HG02588 (cell line): ENCODE measurements at regions not wholly inside any gene's neighbourhood (a gene's known extent, or its start where the extent isn't known, plus 50 kb on each side); places are given as distances from the start of the nearest gene placed in this dataset.

Experiments
- ATAC-seq: cut with Tn5 transposase; IDR thresholded peaks from one replicate; pipeline ENCODE4 v1.9.1; 2021; ENCODE audit warnings: mild to moderate bottlenecking, moderate library complexity; ENCODE audit not compliant: unreplicated experiment

DNA sequence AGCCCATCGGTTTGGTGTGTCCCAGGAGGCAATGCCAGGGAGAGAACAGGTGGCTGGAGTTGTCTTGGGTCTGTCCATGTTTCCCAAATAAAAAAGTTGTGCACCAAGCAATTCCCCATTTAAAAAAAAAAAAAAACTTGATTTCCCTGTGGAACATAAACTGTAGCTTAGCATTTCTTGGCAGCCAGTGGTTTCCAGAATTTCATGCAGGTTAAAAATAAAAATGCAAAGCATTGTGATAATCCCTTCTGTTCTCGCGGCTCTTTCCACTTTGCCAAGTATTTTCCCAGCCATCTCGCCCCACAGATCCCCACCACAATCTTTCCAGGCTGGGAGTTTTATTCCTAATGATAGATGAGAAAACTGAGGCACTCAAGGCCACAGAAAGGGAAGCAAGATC lies 51.4 kb upstream of the MSX1 start:
- no peak for ATAC-seq

DNA sequence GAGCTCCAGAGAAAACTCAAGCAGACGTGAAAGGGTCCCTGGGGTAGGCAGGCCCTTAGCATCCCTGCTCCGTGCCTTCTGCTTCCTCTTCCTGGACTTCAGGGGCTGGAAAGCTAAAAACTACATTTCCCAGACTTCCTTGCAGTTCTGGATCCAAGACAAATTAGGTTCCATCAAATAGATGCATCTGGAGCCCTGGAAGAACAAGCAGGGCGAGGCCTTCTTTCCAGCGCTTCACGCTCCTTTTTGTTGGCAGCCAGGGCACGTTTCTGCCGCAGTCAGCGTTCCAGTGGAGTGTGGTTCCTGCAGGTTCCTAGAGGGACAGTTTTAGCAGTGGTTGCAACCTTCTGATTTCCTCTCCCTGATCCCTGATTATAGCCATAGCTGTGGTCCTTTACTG lies 53.6 kb upstream of the MSX1 start:
- no peak for ATAC-seq

DNA sequence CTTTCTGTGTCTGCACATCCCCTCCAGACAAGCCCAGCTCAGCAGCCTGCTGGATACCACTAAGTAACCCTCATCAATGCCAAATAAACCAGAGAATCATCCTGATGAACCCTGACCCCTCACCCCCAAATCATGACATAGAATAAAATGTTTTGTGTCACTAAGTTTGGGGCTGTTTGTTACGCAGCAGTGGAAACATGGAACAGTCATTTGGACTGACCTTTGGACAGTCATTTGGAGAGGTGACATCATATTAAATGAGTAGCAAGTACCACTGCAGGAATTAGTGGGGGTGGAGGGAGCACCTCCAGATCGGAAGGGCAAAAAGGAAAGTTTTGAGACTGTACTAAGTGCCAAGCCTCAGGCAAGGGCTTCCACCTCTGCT lies 55.6 kb upstream of the MSX1 start:
- no peak for ATAC-seq

DNA sequence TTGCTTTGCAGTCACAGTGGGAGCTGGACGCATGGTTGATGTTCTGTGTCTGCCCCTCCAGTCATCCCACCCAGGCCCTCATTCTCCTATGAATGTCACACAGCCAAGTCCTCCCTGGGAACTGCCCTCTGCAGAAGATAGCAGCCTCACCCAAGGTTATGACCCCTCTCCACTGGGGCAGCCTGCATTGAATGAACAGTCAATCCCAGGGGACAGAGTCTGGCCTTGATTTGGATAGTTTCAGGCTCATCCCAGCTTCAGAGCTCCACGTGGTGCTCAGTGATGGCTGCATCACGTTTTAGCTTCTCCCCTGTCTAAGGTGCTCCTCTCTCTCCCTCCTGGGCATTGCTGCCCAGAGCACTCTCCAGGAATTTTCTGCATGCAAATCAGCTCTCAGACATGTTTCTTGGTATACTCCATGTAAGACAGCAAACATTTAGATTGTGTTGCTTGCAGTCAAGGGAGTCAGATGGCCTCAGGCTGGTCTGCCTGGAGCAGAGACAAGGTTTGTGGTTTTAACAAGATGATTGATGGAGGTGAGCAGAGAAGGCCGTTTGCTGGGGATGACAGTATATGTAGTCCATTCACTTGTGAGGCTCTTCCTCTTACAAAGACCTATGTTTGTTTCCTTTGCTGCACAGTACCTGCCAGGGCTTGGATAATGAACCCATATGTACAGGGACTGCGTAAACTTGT lies 56.1 kb upstream of the MSX1 start:
- ATAC-seq, result no peak

DNA sequence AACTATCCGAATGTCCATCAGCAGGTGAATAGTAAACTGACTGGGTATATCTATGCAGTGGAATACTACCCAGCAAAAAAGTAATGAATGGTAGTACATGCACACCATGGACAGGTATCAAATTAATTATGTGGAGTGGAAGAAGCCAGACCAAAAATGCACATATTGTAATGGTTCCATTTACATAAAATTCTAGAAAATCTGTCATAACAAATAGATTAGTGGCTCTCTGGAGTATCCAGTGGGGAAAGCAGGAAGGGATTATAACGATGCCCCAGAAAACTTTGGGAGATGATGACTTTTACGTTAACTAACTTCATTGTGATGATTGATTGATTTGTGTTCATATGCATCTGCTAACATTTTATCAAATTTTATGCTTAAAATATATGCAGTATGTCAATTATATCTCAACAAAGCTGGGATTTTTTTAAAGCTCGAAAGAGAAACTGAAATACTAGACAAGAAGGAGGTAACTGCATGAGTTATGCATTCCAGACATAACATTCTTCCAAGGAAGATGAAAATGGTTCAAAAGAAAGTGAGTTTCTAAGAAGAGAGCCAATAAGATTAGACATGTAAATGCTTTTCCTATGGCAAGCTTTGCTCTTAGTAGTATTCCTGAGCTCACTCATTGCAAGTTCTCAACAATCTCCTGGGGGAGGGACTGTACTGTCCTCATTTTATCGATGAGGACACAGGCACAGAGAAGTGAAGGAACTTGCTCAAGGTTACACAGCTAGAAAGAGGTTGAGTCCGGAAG lies 58.6 kb upstream of the MSX1 start:
- no peak for ATAC-seq

DNA sequence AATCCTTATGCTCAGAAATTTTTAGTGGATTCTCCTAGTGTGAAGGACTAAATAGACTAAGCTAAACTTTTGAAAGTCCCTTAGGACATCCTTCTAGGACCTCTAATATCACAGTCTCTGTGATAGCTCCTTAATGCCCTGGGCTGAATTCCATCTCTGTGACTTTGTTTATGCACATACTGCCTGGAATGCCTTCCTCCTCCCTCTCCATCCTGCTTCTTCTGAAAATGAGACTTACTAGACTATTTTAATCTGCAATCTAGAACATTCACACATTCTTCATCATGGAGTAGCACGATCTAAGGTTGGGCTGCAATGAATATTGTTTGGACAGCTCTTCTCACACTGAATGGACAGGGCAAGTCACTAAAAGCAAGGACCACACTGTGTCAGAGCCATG lies 65.0 kb upstream of the MSX1 start:
- ATAC-seq, result no peak

DNA sequence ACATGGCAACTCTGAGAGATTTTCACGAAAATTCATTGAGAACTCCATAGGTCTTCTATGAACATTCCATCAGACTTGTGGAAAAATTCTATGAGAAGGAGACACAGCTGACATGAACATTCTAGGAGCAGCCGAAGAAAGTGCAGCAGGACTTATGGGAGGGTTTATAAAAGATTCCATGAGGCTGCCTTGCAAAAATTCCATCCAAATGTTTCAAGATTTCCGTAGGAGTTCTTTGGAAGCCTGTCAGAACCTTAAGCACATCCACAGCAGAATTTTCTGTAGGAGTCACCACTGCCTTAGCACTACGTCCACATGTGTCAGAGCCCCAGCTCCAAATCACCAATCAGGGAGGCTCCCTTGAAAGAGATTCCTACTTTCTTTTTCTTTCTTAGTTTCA lies 67.0 kb upstream of the MSX1 start:
- ATAC-seq, result no peak

DNA sequence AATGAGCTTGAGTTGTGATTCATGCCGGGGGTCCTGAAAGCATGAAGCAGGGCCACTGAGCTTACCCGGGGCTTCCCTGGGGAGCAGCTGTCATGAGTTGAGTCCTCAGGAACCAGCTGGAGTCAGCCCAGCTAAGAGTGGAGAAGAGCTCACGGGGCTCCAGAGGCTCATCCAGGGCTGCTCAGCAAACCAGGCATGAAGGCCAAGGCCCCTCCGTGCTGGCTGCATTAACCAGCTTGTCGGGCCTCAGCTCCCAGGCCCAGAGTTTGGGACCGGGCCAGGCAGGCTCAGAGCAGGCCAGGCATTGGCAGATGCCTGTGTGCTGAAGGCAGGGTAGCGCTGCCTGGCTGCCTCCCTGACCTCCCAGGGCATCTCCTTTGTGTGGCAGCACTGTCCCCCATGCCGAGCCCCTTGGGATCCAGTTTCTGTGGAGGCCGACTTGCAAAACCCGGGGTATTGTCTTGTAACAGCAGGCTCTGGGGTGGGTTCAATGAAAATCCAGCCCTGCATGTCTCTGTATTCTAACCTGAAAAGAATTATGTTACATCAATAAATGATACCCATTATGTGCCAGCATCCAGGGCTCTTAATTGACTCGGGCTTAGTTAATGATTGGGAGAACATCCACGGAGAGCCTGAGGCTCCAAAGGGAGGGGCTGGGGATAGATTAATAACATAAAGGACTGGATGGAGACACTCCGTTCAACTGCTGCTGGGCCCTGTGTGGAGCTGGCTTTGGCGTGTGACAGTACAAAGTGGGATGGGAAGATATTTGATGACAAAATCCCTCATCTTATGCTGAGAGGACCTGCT lies 68.0 kb upstream of the MSX1 start:
- ATAC-seq, result no peak

DNA sequence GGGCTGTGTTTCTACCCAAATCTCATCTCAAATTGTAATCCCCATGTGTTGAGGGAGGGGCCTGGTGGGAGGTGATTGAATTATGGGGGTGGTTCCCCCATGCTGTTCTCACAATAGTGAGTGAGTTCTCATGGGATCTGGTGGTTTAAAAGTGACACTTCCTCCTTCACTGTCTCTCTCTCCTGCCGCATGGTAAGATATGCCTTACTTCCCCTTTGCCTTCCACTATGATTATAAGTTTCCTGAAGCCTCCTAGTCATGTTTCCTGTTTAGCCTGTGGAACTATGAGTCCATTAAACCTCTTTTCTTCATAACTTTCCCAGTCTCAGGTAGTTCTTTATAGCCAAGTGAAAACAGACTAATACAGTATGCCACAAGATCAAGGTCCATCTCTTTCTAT lies 70.0 kb upstream of the MSX1 start:
- ATAC-seq, result no peak

DNA sequence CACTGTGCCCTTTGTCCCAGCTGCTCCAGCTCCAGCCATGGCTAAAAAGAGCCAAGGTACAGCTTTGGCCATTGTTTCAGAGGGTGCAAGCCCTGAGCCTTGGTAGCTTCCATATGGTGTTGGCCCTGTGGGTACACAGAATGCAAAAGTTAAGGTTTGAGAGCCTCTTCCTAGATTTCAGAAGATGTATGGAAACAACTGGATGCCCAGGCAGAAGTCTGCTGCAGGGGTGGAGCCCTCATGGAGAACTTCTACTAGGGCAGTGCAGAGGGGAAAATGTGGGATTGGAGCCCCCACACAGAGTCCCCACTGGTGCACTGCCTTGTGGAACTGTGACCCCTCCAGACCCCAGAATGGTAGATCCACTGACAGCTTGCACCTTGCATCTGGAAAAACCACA lies 70.9 kb upstream of the MSX1 start:
- ATAC-seq, result no peak

DNA sequence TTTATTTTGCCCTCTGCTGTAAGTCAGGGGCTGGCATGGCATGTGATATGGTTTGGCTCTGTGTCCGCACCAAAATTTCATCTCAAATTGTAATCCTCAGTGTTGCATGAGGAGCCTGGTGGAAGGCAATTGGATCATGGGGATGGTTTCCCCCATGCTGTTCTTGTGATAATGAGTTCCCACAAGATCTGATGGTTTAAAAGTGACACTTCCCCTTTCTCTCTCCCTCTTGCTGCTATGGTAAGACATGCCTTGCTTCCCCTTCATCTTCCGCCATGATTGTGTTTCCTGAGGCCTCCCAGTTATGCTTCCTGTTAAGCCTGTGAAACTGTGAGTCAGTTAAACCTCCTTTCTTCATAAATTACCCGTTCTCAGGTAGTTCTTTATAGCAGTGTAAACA lies 72.0 kb upstream of the MSX1 start:
- no peak for ATAC-seq

DNA sequence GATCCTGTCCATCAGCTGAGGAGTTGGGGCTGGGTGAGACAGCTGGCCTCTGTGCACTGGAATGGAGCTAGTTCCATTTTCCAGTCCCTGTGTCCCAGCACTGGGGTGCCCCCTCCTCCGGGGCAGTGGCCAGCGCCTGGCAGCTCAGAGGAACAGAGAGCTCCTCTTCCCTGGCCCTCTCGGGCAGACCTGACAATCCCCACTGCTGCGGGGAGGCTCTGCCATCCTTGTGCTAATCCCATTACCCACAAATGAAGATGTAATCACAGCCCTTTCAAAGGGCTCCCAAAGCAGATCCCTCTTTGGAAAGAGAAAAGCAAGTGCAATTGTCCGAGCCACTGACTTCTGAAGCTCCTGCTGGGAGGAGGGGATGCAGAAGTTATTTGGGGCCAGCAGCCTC lies 75.1 kb upstream of the MSX1 start:
- no peak for ATAC-seq

DNA sequence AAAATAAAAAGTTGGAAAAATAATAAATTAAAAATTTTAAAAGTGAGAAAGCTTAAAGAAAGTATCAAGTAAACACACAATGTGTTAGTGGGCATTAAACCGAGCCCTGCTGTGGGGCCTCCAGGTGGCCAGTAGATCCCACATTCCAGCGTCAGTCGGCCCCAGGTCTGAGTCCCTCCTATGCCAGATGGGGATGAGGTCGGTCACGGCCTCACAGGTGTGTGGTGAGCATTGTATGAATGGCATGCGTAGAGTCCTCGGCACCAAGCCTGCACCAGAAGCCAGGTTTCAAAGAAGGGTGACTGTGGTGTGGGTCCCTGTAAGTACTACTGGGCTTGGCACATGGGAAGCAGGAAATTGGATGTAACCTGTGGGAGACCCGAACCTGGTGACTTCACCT lies 75.6 kb upstream of the MSX1 start:
- ATAC-seq, result no peak

DNA sequence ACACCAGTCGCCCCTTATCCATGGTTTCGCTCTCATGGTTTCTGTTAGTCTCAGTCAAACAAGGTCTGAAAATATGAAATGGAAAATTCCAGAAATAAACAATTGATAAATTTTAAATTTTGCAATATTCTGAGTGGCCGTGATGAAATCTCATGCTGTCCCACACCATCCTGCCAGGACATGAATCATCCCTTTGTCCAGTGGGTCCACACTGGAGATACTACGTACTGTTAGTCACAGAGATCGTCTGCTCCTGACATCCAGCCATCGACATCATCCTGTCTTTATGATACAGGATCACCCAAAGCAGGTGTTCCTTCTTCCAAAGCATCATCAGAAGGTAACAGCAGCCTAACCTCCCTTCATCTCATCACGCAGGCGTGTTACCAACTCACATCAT lies 76.5 kb upstream of the MSX1 start:
- ATAC-seq, result no peak

DNA sequence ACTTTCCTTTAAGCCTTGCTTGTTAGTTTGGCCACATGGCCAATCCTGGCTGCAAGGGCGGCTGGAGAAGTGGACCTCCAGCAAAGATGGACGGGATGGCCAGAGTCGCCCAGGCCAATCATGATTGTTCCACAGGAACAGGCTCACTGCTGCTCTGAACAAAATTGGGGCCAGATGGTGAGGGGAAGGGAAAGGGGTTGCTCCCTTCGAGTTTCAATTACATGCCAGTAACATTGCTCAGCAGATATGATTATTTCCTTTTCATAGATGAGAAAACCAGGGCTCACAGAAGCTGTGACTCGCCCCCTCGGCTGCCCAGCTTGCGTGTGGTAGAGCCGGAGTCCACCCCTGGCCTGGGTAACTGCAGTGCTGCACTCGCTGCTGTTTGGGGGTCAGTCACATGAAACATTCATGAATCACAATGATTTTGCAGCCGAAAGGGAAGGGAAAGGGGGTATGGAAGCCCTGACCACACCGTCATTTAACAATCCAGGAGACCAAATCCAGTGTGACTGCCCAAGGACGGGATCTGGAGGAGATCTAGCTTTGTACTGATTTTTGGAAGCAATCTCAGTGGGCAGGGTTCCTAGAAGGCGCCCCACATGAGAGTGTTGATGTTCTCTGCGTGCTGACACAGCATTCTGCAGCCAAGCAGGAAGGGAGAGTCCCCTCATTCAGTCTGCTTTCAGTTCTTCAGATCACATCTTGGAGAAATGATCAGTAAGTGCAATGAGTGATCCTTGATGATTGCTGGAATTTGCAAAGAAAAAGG lies 77.3 kb upstream of the MSX1 start:
- no peak for ATAC-seq

DNA sequence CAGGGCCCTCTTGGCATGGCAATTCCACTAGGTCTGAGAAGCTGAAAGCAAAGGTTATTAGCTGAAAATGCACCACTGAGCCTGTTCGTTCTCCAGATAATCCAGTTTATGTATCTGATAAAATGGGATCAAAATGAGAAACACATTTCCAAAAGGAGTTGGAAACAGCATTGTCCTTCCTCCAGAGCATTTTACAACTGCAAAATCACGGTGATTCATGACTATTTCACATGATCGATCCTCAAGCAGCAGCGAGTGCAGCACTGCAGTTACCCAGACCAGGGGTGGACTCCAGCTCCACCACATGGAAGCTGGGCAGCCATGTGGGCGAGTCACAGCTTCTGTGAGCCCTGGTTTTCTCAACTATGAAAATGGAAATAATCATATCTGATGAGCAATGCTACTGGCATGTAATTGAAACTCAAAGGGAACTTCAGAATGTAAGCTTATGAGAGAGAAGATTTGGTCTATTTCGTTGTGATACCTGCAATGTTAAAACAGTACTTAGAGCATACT lies 78.7 kb upstream of the MSX1 start:
- ATAC-seq, result no peak

DNA sequence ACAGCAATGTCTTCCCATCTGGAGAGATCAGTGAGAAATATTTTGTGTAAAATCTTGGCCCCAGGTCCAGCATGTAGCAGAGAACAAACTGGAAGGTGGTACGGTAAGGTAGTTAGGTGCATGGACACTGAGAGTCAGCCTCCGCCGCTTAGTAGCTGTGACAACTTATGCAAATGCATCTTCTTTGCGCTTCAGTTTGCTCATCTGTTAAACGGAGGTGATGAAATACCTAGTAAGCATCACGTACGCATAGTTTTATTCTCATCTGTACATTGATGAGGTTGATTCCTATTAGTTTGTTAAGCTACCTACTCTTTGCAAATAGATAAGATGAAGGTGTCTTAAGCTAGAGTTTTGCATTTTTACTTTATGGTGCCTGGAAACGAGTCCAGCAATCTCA lies 80.0 kb upstream of the MSX1 start:
- ATAC-seq, result no peak

DNA sequence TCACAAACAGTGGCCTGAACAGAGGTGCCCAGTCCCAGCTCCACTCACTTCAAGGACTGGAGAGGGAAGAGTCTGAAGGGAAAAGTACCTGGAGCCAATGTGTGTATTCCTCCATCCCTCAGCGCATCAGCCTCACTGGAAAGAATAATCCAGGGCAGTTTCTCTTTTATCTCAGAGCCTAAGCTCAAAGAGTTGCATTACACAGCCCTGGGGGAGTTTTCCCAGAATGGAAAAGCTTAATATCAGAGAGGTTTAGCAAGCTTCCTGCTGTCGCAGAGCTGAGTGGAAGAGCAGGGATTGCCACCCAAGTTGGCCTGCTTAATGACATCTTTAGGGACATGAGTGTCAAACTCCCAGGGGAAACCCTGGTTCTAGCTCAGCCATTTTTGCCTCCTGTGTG lies 80.4 kb upstream of the MSX1 start:
- no peak for ATAC-seq

DNA sequence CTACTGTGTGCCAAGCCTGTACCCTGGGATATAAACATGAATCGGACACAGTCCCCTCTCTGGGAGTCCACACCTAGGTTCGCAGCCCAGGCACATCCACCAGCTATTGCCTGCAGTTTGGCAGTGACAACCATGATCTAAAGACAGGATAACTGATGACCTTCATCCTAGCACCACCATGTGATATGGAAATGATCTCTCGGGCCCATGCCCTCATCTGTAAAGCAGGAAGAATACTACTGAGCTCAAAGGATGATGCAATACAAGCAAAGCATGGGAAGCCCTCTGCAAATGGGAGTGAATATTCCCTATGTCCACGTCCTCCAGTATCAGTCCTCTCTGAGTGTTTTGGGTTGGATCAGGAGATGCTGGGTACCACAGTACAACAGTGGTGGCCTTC lies 80.9 kb upstream of the MSX1 start:
- no peak for ATAC-seq

DNA sequence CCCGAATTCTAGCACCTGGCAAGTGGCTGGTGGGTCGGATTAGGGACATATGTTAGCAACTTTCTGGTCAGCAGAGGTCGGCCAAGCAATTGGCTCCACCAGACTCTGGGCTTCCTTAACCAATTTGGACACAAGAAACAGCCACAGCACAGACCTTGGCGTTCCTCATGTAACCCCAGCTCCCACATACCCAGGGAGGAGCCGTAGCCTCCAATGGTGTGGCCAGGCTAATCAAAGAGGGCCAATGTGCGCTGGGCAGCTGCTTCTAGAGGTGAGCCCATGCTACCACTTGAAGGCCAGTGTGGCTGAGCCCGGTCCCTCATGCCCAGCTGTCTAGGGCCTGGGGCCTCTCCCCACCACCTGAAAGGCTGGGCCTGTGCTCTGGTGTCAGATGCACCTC lies 82.5 kb upstream of the MSX1 start:
- ATAC-seq, result no peak

DNA sequence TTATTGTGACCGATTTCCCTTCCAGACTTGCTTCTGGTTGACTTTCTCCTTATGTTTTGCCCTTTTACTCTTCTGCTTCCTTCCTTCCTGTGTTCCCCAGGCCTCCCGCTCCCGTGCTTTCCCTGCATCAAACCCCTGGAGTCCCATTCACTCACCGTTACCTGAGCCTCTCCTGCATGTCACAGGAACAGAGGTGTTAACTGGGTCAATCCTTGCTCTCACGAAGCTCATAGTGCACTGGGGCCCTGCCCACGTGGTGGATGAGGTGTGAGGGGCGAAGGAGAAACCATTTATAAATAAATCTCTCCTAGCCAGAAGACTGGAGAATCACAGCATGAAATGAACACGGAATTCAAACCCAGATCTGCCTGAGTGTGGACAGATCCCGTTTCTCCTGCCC lies 83.1 kb upstream of the MSX1 start:
- no peak for ATAC-seq
